Left forelimb (tissue), 1 donor: ENCODE measurements at regions not wholly inside any gene's neighbourhood (a gene's known extent, or its start where the extent isn't known, plus 50 kb on each side); places are given as distances from the start of the nearest gene placed in this dataset.
"Not testable (repeated sequence)": the region's sequence is repeated elsewhere in the genome, so short reads cannot be mapped to it uniquely, and the experiment has no call there.

Source experiments
- DNase-seq: peaks from one replicate; pipeline ENCODE4 v3.0.0-alpha.2; 2018; ENCODE audit warnings: low spot score

DNA sequence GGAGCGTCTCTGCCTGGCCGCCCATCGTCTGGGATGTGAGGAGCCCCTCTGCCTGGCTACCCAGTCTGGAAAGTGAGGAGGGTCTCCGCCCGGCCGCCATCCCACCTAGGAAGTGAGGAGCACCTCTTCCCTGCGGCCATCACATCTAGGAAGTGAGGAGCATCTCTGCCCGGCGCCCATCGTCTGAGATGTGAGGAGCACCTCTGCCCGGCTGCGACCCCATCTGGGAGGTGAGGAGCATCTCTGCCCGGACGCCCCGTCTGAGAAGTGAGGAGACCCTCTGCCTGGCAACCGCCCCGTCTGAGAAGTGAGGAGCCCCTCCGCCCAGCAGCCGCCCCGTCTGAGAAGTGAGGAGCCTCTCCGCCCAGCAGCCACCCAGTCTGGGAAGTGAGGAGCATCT lies 84.5 kb downstream of the IDS start:
- not testable (repeated sequence) for DNase-seq

DNA sequence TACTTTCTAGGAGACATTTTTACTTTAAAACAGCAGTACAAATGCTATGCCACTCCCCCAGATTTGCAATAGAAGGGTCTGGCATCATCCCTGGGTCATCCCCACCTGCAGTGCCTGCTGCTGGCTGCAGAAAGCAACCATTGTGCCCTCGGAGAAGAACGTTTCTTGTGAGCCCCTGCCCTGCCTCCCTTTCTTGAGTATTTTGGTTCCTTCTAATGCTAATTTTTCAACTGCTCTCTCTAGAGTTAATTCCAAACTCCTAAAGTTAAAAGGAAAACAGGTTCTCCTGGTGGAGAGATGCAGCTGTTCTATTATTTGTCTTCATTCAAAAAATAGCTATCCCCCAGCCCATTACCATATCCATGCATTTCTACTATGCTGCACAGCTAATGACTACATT lies 107.1 kb downstream of the IDS start:
- no peak for DNase-seq

DNA sequence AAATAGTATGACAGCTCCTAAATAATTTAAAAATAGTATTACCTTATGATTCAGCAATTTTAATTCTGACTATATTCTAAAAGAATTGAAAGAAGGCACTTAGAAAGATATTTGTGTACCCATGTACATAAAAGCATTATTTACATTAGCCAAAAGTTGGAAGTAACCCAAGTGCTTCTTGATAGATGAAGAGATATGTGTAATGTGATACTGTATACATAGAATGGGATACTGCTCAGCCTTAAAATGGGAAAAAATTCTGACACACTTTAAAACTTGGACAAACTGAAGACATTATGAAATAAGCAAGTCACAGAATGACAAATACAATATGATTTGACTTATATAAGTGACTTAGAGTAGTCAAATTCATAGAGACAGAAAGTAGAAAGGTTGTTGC lies 112.2 kb downstream of the IDS start:
- DNase-seq, result no peak

DNA sequence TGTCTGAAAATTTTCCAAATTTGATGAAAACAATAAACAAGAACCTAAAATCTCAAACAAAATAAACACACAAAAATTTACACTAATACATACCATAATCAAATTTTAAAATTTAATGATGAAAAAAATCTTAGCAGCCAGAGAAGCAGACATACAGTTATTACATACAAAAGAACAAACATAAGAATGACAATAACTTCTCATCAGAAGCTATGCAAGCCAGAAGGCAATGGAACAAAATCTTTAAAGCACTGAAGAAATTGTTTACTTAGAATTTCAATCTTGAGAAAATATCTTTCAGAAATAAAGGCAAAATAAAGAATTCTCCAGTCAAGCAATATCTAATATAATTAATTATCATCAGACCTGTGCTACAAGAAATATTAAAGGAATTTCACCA lies 121.3 kb downstream of the IDS start:
- no peak for DNase-seq

DNA sequence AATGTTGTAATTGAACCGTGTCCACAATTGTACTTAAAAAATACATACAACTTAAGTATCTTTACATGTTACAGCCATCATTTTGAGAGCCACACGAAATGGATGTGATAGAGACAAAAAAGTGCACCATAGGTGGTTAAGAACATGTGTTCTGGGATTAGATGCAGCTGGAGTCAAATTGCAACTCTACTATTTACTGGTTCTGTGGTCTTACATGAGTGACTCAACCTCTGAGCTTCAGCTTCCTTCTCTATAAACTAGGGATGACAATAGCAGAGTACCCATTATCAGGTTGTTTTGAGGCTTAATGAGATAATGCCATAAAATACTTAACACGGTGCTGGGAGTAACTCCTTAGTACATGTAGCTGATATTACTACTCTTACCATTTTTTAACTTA lies 130.4 kb downstream of the IDS start:
- no peak for DNase-seq

DNA sequence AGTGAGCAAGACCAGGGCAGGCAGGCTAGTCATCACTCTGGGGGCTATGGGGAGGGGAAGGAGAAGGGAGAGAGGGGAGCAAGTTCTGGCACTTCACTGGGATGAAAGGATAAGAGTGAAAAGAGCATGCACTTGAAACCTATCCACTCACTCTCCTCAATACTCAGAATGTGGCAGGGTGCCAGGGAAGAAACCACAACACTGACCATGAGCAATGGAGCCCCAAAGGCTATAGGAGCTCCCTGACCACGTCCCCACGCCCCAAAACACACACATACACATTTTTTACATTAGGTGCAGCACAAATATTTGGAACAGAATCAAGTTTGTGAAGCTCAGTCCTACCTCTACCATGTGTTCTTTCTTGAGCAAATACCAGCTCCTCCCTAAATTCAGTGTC lies 132.2 kb downstream of the IDS start:
- DNase-seq, result no peak

DNA sequence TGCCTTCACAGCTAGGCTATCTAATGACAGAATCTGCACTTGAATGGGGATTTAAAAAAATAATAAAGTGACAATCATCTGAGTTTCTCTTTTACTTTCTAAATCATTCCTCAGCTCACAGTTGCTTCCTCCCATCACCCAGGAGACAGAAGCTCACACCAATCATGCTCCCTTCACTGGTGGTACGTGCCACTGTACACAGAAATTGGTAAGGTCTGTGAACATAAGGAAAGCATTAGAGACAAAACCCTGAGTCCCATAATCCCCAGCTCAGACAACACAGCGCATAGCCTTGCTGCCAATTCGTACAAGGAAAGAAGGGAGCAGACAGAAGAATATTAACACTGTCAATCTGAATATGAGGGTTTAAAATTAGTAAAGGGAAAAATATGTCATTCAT lies 133.1 kb downstream of the IDS start:
- DNase-seq, result no peak

DNA sequence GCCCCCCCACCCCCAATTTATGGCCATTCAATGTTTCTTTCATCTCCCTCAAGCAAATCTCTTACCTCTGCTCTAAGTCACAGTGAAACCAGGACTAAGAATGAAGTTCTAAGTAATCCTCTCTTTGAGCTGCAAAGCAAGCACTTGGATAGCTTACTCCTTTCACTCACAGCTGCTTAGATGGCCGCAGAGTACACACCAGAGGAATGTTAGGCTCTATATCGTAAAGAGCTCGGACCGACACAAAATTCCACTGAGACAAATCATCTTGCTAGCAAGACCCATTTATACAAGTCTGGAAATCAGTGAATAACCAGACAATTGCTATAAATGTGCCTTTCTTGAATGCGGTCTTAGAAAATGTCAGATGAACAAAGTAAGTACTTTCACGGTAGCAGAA lies 135.0 kb downstream of the IDS start:
- DNase-seq, result no peak

DNA sequence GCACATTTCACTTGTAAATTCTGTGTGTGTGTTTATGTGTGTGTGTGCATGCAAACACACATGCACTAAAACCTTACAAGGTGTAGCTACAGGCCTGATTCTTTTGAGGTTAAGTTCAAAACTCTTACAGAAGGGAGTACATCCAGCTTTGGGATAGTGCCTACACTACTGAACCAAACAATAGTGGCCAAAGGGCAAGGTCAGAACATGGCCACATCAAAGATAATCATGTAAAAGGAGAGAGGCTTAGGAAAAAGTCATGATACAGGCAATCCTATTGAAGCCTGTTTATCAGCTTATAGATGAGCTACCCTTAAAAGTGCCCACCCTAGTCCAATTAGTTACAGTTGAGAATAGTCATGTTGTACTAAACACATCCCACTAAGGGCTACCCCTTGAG lies 139.6 kb downstream of the IDS start:
- no peak for DNase-seq

DNA sequence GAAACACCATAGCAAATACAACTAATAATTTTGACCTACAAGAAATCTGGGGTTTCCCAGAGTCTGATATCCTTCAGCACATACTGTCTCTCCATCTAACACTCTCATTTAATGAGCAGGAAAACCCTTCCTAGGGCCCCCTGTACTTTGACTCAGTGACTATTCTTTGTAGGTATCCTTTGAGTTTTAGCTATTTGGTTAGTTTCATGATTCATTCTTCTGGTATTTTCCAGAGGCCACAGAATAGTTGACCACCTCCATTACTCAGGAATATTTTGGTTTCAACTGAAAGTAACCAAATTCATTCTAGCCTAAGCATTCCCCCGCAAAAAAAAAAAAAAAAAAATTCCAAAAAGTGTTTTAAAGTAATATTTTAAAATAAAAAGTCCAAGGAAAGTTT lies 140.0 kb downstream of the IDS start:
- no peak for DNase-seq

DNA sequence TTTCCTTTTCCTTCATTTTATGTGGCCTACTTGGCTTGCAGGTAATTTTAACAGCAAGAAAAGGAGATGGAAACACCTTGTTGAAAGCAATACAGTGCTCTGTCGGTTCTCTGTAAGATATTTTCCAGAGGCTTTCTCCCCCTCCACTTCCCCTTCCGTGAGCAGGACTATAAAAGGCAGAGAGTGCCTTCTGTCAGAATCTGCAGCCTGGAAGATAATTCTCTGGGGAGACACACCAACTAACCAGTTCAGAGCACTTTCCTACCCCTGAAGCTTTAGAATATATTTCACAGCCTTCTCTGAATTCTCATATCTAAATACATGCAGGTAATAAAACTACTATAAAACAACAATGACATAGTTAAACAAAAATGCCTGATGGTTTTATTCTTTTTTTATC lies 141.1 kb downstream of the IDS start:
- DNase-seq, result no peak

DNA sequence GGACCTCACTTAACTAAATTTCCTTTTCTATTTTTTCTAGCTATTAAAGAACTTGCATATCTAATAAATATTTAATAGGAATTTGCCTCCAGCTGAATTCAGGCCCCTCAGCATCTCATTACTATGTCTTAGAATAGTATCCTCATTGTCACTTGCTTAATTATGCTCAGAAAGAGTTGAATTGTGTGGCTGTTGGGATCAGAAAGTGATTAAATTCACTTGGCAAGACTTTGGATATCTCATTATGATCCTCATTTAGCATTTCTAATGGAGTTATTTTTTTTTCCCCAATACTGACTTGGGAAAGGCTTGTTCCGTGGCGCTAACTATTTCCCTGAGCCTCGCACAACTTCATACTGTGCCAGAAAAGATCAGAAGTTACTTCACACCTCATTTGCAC lies 158.8 kb downstream of the IDS start:
- DNase-seq, result no peak

DNA sequence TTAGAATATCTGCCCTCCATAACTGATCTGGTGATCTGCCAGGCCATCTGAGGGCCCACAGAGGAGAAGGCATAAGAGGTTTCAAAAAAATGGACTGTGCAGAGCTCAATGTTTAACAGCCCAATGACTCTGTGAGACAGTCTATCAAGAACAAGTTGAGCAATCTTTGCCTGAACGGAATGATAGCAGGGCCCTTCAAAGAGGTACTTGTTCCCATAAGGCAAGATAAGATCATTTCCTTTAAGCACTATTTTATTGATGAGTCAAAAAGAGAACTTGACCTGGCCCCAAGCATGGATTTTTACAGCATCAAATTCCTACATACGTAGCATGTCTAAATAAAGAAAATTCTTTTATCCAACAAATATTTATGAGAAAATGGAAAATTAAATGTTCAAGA lies 182.8 kb downstream of the IDS start:
- DNase-seq, result no peak

DNA sequence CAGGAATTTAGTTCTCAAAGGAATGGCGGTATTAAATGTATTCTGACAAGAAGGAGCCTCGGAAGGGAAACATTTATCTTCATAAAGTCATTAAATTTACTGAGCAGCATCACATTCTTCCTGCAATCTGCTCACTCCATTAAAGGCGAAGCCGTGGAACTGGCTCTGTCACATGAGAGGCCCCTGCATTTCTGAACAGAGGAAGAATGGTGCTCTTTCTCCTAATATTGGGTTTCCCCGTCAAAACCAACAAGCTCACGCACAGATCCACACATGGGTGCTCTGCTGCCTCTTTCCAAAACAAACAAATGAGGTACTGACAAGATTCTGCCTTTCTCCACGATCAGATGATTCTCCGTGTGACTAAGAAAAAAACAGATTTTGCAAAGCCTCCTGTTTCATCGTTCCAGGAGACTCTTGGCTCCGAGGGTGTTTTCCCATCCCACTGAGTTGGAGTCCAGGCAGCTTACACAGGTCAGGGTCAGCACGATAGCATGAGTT lies 191.2 kb downstream of the IDS start:
- DNase-seq, result no peak

DNA sequence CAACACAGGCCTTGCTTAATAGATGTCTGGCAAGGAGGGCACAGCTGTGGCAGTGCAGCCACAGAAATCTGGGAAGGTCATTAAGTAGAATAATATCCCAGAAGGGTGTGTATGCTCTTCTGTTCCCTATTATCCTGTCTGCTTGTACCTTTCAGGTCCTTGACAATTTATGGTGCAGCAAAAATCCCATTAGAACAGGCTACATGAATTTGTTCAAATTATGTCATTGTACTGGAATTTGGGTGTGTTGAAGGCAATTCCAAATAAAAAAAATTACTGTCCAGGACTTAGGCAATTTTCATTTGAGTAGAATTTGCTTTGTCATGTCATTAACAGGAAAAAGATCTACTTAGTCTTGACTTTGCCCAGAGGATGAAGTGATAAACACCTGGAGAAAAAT lies 192.1 kb downstream of the IDS start:
- no peak for DNase-seq

DNA sequence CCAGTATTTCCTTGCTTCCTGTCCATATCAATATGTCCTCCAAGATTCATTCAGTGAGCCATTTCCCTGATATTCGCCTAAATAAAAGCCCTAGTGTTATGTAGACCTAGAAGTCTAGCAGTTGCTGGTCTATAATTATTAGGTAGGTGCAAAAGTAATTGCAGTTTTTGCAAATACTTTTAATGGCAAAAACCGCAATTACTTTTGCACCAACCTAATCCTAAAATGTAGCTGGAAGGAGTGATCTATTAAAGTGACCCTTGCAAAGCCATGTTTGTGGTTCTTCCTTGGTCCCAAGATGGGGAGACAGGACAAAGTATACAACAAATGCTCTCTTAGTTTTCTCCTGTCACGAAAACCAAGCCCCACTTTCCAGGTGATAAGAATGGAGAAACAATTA lies 193.0 kb downstream of the IDS start:
- DNase-seq, result no peak

DNA sequence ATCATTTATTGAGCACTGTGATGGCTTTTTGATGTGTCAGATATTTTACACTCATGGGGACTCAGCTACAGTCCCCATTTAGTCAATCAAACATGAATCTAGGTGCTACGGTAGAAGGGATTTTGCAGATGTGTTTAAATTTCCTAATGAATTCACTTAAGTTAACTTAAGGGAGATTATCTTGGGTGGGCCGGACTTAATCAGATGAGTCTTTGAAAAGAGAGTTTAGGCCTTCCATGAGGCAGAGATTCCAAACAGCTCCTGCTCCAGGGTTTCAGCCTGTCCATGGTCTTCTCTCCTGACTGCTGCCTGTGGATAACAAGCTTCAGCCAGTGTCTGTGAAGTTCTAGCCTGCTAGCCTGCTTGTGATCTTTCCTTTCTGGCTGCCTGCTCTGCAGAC lies 202.4 kb downstream of the IDS start:
- no peak for DNase-seq

DNA sequence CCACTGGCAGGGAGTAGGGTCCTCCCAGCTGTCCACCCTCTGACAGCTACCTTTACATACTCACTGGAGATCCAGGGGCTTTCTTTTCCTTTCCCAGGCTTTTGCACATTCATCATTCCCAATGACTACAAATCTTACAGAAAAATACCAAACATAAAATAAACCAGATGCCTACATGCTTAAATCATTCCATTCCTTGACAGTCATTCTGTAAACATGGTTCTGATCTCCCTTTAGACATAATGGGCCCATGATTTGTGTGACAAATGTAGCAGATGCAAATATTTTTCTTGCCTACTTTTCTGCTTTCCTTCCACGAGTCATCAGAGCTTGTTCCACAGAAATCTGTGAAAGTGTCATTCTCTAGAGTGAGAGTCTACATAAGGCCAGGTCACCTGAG lies 207.0 kb downstream of the IDS start:
- no peak for DNase-seq

DNA sequence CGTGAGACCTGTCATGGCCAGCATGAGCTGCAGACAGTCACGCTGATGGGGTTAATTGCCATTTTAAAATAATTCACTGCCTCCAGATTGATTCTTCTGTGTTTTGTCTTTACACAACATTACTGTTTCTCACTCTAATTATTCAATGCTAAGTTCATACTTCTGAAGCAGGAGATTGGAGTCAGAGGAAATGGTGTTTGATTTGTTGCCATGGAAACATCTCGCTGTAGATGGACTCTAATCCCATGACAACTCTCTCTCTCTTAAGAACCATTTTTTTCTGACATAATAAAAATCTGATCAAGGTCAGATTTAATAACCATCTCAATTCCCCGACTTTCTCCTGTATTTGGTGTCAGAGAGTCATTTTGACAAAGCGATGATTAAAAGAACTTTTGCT lies 209.0 kb downstream of the IDS start:
- no peak for DNase-seq

DNA sequence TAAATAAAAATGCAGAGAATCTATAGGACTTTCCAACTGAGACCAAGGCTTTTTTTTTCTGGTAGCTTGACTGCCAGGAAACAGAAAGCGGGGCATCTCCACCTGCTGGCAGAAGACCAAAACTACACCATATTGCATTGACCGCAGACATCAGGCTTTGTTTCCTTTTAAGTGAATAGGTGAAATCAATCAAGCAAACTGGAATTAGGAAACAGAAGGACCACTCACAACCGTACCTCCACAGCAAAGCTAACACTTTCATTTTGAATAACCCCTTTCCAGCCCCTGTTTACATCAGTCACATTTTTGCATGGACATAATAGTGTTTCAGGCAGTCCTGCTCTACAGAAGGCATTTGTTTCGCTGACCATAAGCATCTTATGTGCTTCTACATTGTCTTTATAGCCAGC lies 218.2 kb downstream of the IDS start:
- DNase-seq, result no peak

DNA sequence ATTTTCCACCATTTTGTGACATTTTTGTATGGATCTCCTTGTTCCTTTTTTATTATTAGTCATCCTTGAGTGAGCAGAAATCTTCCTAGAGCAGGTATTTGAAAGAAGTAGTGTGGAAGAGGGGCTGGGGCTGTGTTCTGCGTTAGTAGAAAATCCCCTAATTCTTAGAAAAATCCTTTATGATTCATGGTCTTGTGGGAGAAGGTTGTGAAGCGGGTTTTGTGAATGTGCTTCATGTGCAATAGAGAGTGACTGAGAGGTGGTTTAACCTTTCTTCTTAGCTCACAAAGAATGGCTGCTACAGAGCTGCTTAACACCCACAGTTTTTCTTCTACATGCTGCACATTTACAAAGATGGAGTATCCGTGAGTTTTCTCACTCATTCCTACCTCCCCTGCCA lies 220.5 kb downstream of the IDS start:
- DNase-seq, result no peak

DNA sequence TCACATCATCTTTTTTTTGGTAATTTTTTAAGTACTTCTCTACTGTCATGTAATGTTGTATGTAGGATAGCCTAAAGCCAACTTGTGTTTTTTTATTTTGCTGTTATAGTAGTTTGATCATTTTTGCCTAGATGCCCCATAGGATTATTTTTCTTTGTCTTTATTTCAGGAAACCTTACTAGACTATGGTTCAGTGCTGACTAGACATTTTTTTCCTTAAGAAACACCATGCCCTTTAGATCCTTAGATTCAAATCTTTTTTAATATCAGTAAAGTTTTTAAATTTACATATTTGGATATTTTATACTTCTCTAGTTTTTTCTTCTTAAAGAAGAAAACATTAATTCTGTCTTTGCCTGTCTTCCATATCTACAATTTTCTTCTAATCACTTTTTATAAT lies 221.3 kb downstream of the IDS start:
- no peak for DNase-seq

DNA sequence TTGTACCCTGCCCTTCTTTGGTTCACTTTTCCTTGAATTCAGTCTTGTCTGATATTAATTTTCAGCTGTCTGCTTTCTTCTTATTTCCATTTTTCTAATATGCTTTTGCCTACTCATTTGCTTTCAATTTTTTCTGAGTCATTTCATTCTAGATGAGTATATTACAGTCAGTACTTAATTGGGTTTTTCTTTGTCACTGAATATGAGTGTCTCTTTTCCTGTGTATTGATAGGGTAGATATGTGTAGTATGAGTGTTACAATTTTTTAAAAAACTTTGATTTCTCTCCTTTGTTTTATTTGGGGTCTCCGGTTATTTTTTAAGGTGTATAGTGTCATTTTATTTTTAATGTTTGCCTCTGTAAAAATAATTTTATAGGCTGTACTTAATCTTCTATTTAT lies 222.2 kb downstream of the IDS start:
- no peak for DNase-seq

DNA sequence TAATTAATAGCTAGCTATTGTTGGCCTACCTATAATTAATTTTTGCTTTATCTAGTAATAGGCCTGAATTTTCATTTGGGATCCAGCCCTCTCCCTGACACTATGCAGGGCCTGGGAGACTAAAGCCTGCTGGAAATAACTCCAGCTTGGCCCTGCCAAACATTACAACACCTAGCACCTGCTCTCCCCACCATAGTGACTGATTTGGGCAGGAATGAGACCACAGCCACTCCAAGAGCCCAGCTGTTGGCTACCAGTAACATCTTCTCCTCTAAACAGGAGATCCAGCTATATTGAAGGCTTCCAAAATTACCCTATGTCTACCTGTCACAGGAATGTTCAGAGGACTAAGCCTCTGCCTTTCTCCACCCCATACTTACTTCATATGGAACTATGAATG lies 225.1 kb downstream of the IDS start:
- DNase-seq, result no peak

DNA sequence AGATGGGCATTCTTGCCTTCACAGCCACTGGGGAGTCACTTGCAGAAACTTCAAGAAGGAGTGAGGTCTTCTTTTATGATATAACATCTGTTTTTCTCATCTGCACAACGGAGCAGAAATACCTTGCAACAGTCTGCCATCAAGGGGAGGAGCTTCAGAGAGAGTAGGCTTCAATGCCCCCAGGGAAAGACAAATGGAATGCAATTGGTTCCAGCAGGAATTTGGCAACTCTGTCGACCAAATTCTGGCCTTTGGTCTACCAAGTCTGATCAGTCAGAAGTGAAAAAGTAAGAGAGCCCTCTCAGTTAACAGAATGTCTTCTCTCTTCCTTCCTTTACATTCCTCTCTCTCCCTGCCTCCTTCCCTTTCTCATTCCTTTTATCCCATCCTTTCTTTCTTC lies 229.3 kb downstream of the IDS start:
- no peak for DNase-seq
